HG02884 (cell line): ENCODE measurements at regions not wholly inside any gene's neighbourhood (a gene's known extent, or its start where the extent isn't known, plus 50 kb on each side); places are given as distances from the start of the nearest gene placed in this dataset.
"Not testable (repeated sequence)": the region's sequence is repeated elsewhere in the genome, so short reads cannot be mapped to it uniquely, and the experiment has no call there.

ENCODE experiments used
- ATAC-seq: cut with Tn5 transposase; IDR thresholded peaks from one replicate; pipeline ENCODE4 v1.9.1; 2021; ENCODE audit warnings: mild to moderate bottlenecking, moderate library complexity; ENCODE audit not compliant: unreplicated experiment

- ATAC-seq = no peak
Observed at GRCh38 chr7:19377611-19378344, 232.6 kb upstream of the FERD3L start.

- ATAC-seq = no peak
Observed at GRCh38 chr7:19376538-19376937, 231.3 kb upstream of the FERD3L start.

- no peak for ATAC-seq
Observed at GRCh38 chr7:19375976-19376375, 230.8 kb upstream of the FERD3L start.

GRCh38 chr7:19373334-19373733, 228.1 kb upstream of the FERD3L start:
- no peak for ATAC-seq

GRCh38 chr7:19369806-19370205, 224.6 kb upstream of the FERD3L start:
- no peak for ATAC-seq

GRCh38 chr7:19369182-19369581, 224.0 kb upstream of the FERD3L start:
- no peak for ATAC-seq

GRCh38 chr7:19368491-19368925, 223.3 kb upstream of the FERD3L start:
- ATAC-seq = no peak

- ATAC-seq = no peak
Observed at GRCh38 chr7:19364950-19365349, 219.7 kb upstream of the FERD3L start.

- no peak for ATAC-seq
Observed at GRCh38 chr7:19362099-19362498, 216.9 kb upstream of the FERD3L start.

- ATAC-seq = no peak
Observed at GRCh38 chr7:19353180-19353579, 208.0 kb upstream of the FERD3L start.

- no peak for ATAC-seq
Observed at GRCh38 chr7:19352305-19352695, 207.1 kb upstream of the FERD3L start.

- ATAC-seq = no peak
Observed at GRCh38 chr7:19351341-19352304, 206.4 kb upstream of the FERD3L start.

- ATAC-seq = no peak
Observed at GRCh38 chr7:19339512-19339911, 194.3 kb upstream of the FERD3L start.

- ATAC-seq = not testable (repeated sequence)
Observed at GRCh38 chr7:19338512-19338911, 193.3 kb upstream of the FERD3L start.

- no peak for ATAC-seq
Observed at GRCh38 chr7:19336836-19337383, 191.7 kb upstream of the FERD3L start.

GRCh38 chr7:19333706-19334105, 188.5 kb upstream of the FERD3L start:
- no peak for ATAC-seq

- ATAC-seq = no peak
Observed at GRCh38 chr7:19327018-19327417, 181.8 kb upstream of the FERD3L start.

GRCh38 chr7:19322002-19322401, 176.8 kb upstream of the FERD3L start:
- no peak for ATAC-seq

- no peak for ATAC-seq
Observed at GRCh38 chr7:19318287-19318686, 173.1 kb upstream of the FERD3L start.

GRCh38 chr7:19317461-19317860, 172.2 kb upstream of the FERD3L start:
- ATAC-seq = no peak

GRCh38 chr7:19312416-19312815, 167.2 kb upstream of the FERD3L start:
- ATAC-seq = no peak

GRCh38 chr7:19307554-19307953, 162.3 kb upstream of the FERD3L start:
- no peak for ATAC-seq
